Kidney (tissue), 13 donors: ENCODE measurements at regions not wholly inside any gene's neighbourhood (a gene's known extent, or its start where the extent isn't known, plus 50 kb on each side); places are given as distances from the start of the nearest gene placed in this dataset.

ENCODE experiments used
- DNase-seq, 5 donors: peaks; one replicate each; pipeline ENCODE4 v3.0.0-alpha.2; 2013 to 2020
- FAIRE-seq: peaks from 2 replicates; lab custom pipeline; 2012; peaks lifted over from hg19 to GRCh38; lab: Jason Lieb, UNC
- H3K27ac ChIP-seq, 2 donors: one replicate each; pipeline ENCODE4 v1.7.0; 2013; ENCODE audit warnings: low read depth in 2 of 2, low read length in 2 of 2, inconsistent platforms in 1 of 2
- H3K27me3 ChIP-seq: one replicate; pipeline ENCODE4 v1.7.1; 2013; ENCODE audit warnings: low read length, inconsistent platforms; ENCODE audit not compliant: control insufficient read depth, insufficient read depth
- H3K36me3 ChIP-seq, 3 donors: one replicate each; pipeline versions ENCODE4 v1.7.0 to v1.7.1; 2013; ENCODE audit warnings: low read length in 3 of 3, control low read depth in 1 of 3, inconsistent platforms in 1 of 3; ENCODE audit not compliant: insufficient read depth in 3 of 3, control insufficient read depth in 2 of 3
- H3K4me1 ChIP-seq, 3 donors: one replicate each; pipeline versions ENCODE4 v1.7.0 to v1.7.1; 2013; ENCODE audit warnings: low read length in 3 of 3, inconsistent platforms in 1 of 3, low read depth in 1 of 3; ENCODE audit not compliant: control insufficient read depth in 2 of 3, insufficient read depth in 2 of 3
- H3K4me3 ChIP-seq, 3 donors: one replicate each; pipeline versions ENCODE4 v1.7.0 to v1.8.1; 2013; ENCODE audit warnings: low read length in 3 of 3, control low read depth in 1 of 3, inconsistent platforms in 1 of 3
- H3K9ac ChIP-seq, 3 donors: one replicate each; pipeline versions ENCODE4 v1.7.0 to v1.7.1; 2013; ENCODE audit warnings: low read length in 3 of 3, control low read depth in 1 of 3, inconsistent platforms in 1 of 3
- H3K9me3 ChIP-seq, 3 donors: one replicate each; pipeline versions ENCODE4 v1.7.0 to v1.7.1; 2013; ENCODE audit warnings: low read length in 3 of 3, control low read depth in 1 of 3, inconsistent platforms in 1 of 3; ENCODE audit not compliant: control insufficient read depth in 2 of 3, insufficient read depth in 1 of 3
- CTCF ChIP-seq: IDR thresholded peaks from 3 replicates; pipeline ENCODE4 v1.5.1; 2012; ENCODE audit warnings: mild to moderate bottlenecking, moderate library complexity, borderline replicate concordance; ENCODE audit not compliant: insufficient read depth; ENCODE audit errors: extremely low read depth
- intact Hi-C: fragments of 100-400 bp; cut with DNase I; formaldehyde crosslinking; loops from one replicate; pipeline ENCODE4 v1.11.1; 2022
- donor health status: control.
- donor health status: control.
- donor health status: control.
- donor health status: control.
- donor health status: control.
- donor health status: DM: yes; HTN: yes; CAD: no.
- donor health status: Normal renal cell carcinoma (clear cell type).

DNA sequence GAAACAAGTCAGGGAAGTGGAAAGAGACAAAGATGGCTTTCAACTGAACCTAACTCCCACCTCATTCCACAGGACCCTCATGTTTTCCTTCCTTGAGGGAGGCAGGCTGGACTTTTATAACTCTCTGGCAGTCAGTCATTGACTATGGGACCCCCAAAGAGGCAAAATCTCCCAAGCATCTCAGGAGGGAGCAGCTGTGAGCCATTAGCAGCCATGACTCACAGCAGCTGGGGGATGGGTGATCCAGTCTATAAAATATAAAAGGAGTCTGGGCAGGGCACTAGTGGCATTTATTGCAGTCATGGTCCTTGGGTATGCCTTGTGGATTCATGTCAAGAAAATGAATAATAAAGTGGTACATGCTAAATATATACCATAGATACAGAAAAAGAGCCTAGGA, 387.0 kb upstream of the CHD6 start:
- FAIRE-seq = no peak
- TF ChIP-seq CTCF = no peak
- no peak overlapping the region for H3K9ac ChIP-seq

DNA sequence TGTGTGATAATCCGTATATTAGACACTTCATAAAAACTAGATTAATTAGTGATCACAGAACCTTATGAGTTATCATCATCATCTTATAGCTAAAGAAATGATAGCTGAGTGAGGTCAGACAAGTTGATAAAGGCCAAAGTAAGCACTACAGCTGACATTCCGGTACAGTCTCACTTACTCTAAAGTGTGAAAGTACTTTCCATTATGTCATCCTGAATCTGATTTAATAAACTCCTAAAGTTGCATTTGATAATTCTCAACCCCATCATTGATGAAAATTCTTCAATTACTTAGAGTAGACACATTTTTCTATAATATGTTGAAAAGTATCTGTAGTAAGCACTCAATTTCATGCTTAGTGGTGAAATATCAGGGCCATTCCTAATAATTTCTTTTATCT, 385.2 kb upstream of the CHD6 start:
- H3K4me1 ChIP-seq = no peaks in the 10 kb centered on the region
- DNase-seq (no peak), FAIRE-seq (no peak)
- H3K27ac ChIP-seq = no peak overlapping the region
- no peaks in the 10 kb centered on the region for H3K9me3 ChIP-seq
- intact Hi-C loops = no loop called here
- TF ChIP-seq CTCF = no peak
- H3K36me3 ChIP-seq = no peaks in the 10 kb centered on the region
- H3K9ac ChIP-seq = no peak overlapping the region
- no peaks in the 10 kb centered on the region for H3K27me3 ChIP-seq
- no peak overlapping the region for H3K4me3 ChIP-seq

More for the DNA sequence above, 387.0 kb upstream of the CHD6 start:
- H3K27ac ChIP-seq = no peak overlapping the region
- H3K4me1 ChIP-seq = no peaks in the 10 kb centered on the region
- no peak overlapping the region for H3K4me3 ChIP-seq
- DNase-seq = no peak
- intact Hi-C loops = no loop called here
- peaks cover 0 to 5% (median 0%) of the 10 kb centered on the region in 3 donors for H3K9me3 ChIP-seq
- H3K36me3 ChIP-seq = no peaks in the 10 kb centered on the region
- H3K27me3 ChIP-seq = no peaks in the 10 kb centered on the region

- FAIRE-seq (no peak), DNase-seq (no peak)
- Histone ChIP-seq H3K4me1 (no peaks in the 10 kb centered on the region), H3K27me3 (no peaks in the 10 kb centered on the region), H3K36me3 (no peaks in the 10 kb centered on the region), H3K27ac (no peak overlapping the region), H3K9me3 (no peaks in the 10 kb centered on the region), H3K4me3 (no peak overlapping the region), H3K9ac (no peak overlapping the region)
- no peak for TF ChIP-seq CTCF
- intact Hi-C loops = no loop called here
These were observed 380.6 kb upstream of the CHD6 start for GRCh38 chr20:41998539-41999341.
